ENCODE measurements at regions not wholly inside any gene's neighbourhood (a gene's known extent, or its start where the extent isn't known, plus 50 kb on each side); places are given as distances from the start of the nearest gene placed in this dataset.

DNA sequence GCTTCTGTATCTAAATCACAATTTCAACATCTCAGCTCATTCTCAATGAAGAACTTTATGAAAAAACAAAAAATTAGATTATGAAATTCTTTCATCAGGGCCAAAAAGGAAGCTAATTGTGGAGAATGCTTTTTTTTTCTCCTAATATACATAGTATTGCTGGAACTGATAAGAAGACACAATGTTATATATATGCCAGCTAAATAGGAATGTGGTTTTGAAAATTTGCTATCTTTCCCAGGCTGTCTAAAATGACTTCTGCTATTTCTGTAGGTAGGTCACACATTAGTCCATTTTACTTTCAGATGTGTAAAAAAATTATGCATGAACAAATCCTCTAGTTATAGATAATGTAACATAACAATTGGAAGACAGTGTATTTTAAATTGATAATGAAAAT is 732.9 kb downstream of the RWDD3 start:
- TF ChIP-seq, protein P1, sequence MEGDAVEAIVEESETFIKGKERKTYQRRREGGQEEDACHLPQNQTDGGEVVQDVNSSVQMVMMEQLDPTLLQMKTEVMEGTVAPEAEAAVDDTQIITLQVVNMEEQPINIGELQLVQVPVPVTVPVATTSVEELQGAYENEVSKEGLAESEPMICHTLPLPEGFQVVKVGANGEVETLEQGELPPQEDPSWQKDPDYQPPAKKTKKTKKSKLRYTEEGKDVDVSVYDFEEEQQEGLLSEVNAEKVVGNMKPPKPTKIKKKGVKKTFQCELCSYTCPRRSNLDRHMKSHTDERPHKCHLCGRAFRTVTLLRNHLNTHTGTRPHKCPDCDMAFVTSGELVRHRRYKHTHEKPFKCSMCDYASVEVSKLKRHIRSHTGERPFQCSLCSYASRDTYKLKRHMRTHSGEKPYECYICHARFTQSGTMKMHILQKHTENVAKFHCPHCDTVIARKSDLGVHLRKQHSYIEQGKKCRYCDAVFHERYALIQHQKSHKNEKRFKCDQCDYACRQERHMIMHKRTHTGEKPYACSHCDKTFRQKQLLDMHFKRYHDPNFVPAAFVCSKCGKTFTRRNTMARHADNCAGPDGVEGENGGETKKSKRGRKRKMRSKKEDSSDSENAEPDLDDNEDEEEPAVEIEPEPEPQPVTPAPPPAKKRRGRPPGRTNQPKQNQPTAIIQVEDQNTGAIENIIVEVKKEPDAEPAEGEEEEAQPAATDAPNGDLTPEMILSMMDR (IDR thresholded peaks at IDR 0.05) = no peak
- TF ChIP-seq POLR2AphosphoS5 (IDR thresholded peaks at IDR 0.05) = no peak

Measured in upper lobe of left lung (tissue), 4 donors.